ENCODE measurements at regions not wholly inside any gene's neighbourhood (a gene's known extent, or its start where the extent isn't known, plus 50 kb on each side); places are given as distances from the start of the nearest gene placed in this dataset.
A peak's percentile ranks its signal among the peaks of the same experiment; 100 is the strongest.

GRCh38 chr1:94607398-94607797 is 65.8 kb upstream of the F3 start:
- Histone ChIP-seq H3K27ac (ENCODE audit: low read length) (no peak overlapping the region), H3K27me3 (ENCODE audit: control insufficient read depth, insufficient read depth) (no peaks in the 10 kb centered on the region), H3K4me3 (ENCODE audit: low read length) (no peak overlapping the region), H3K9me3 (ENCODE audit: control insufficient read depth, low read length) (no peaks in the 10 kb centered on the region), H3K4me1 (ENCODE audit: control insufficient read depth, insufficient read depth, low read length) (no peaks in the 10 kb centered on the region)
- DNase-seq, result no peak
- WGBS, result 94% methylated on average over 4 of the region's 4 CpGs
- intact Hi-C loops (cut with DNase I), result no loop called here
- no peak for ATAC-seq

- 80% methylated on average over 4 of the region's 4 CpGs for WGBS
- no peaks in the 10 kb centered on the region for H3K9me3 ChIP-seq (ENCODE audit: control insufficient read depth, low read length)
Observed at GRCh38 chr1:94606471-94606870, 64.9 kb upstream of the F3 start.

GRCh38 chr1:94603663-94604062 is 62.1 kb upstream of the F3 start:
- Histone ChIP-seq H3K4me3 (ENCODE audit: low read length) (no peak overlapping the region), H3K4me1 (ENCODE audit: control insufficient read depth, insufficient read depth, low read length) (no peaks in the 10 kb centered on the region), H3K27ac (ENCODE audit: low read length) (no peak overlapping the region), H3K9me3 (ENCODE audit: control insufficient read depth, low read length) (no peaks in the 10 kb centered on the region), H3K27me3 (ENCODE audit: control insufficient read depth, insufficient read depth) (no peaks in the 10 kb centered on the region)
- no peak for DNase-seq
- ATAC-seq, result no peak
- intact Hi-C loops (cut with DNase I), result no loop called here

More at GRCh38 chr1:94606471-94606870, 64.9 kb upstream of the F3 start:
- ATAC-seq (no peak), DNase-seq (no peak)
- intact Hi-C loops (cut with DNase I), result no loop called here
- no peaks in the 10 kb centered on the region for H3K4me1 ChIP-seq (ENCODE audit: control insufficient read depth, insufficient read depth, low read length)
- H3K4me3 ChIP-seq (ENCODE audit: low read length), result no peak overlapping the region
- H3K27ac ChIP-seq (ENCODE audit: low read length), result no peak overlapping the region
- no peaks in the 10 kb centered on the region for H3K27me3 ChIP-seq (ENCODE audit: control insufficient read depth, insufficient read depth)

GRCh38 chr1:94602802-94603625 is 61.5 kb upstream of the F3 start:
- H3K27me3 ChIP-seq (ENCODE audit: control insufficient read depth, insufficient read depth), result no peaks in the 10 kb centered on the region
- DNase-seq (no peak), ATAC-seq (no peak)
- no peak overlapping the region for H3K27ac ChIP-seq (ENCODE audit: low read length)
- 72% methylated on average over 3 of the region's 3 CpGs for WGBS
- H3K9me3 ChIP-seq (ENCODE audit: control insufficient read depth, low read length), result no peaks in the 10 kb centered on the region
- H3K4me3 ChIP-seq (ENCODE audit: low read length), result no peak overlapping the region
- H3K4me1 ChIP-seq (ENCODE audit: control insufficient read depth, insufficient read depth, low read length), result no peaks in the 10 kb centered on the region
- intact Hi-C loops (cut with DNase I), result no loop called here

- DNase-seq (peak in 2 of 3 donors; percentile 14 to 47), ATAC-seq (peak; percentile 51 to 55)
- no peaks in the 10 kb centered on the region for H3K27me3 ChIP-seq (ENCODE audit: control insufficient read depth, insufficient read depth)
- no peaks in the 10 kb centered on the region for H3K9me3 ChIP-seq (ENCODE audit: control insufficient read depth, low read length)
- H3K4me1 ChIP-seq (ENCODE audit: control insufficient read depth, insufficient read depth, low read length), result no peaks in the 10 kb centered on the region
- intact Hi-C loops (cut with DNase I), result no loop called here
- 45% methylated on average over 9 of the region's 9 CpGs for WGBS
- H3K4me3 ChIP-seq (ENCODE audit: low read length), result no peak overlapping the region
- no peak overlapping the region for H3K27ac ChIP-seq (ENCODE audit: low read length)
Observed at GRCh38 chr1:94602316-94602715, 60.8 kb upstream of the F3 start.

GRCh38 chr1:94600556-94600955 is 59.0 kb upstream of the F3 start:
- H3K27ac ChIP-seq (ENCODE audit: low read length), result no peak overlapping the region
- H3K4me1 ChIP-seq (ENCODE audit: control insufficient read depth, insufficient read depth, low read length), result no peaks in the 10 kb centered on the region
- H3K27me3 ChIP-seq (ENCODE audit: control insufficient read depth, insufficient read depth), result no peaks in the 10 kb centered on the region
- ATAC-seq (no peak), DNase-seq (no peak)
- intact Hi-C loops (cut with DNase I), result no loop called here
- 72% methylated on average over 2 of the region's 2 CpGs for WGBS
- H3K4me3 ChIP-seq (ENCODE audit: low read length), result no peak overlapping the region
- H3K9me3 ChIP-seq (ENCODE audit: control insufficient read depth, low read length), result no peaks in the 10 kb centered on the region

- WGBS, result 76% methylated on average over 11 of the region's 11 CpGs
- H3K9me3 ChIP-seq (ENCODE audit: control insufficient read depth, low read length), result no peaks in the 10 kb centered on the region
- H3K4me1 ChIP-seq (ENCODE audit: control insufficient read depth, insufficient read depth, low read length), result no peaks in the 10 kb centered on the region
- DNase-seq (peak in 1 of 3 donors; percentile 66), ATAC-seq (peak; percentile 68 to 84)
- no peak overlapping the region for H3K27ac ChIP-seq (ENCODE audit: low read length)
- no peak overlapping the region for H3K4me3 ChIP-seq (ENCODE audit: low read length)
- no peaks in the 10 kb centered on the region for H3K27me3 ChIP-seq (ENCODE audit: control insufficient read depth, insufficient read depth)
- intact Hi-C loops (cut with DNase I), result loop anchor here in 2 of 4 donors (5.0 to 10.0 kb wide), 3 partner anchors 64 to 203 kb away; no protein-coding TSS in a partner anchor
Observed at GRCh38 chr1:94599095-94599813, 57.7 kb upstream of the F3 start.

- Histone ChIP-seq H3K4me1 (ENCODE audit: control insufficient read depth, insufficient read depth, low read length) (no peaks in the 10 kb centered on the region), H3K27ac (ENCODE audit: low read length) (no peak overlapping the region), H3K9me3 (ENCODE audit: control insufficient read depth, low read length) (no peaks in the 10 kb centered on the region), H3K4me3 (ENCODE audit: low read length) (no peak overlapping the region), H3K27me3 (ENCODE audit: control insufficient read depth, insufficient read depth) (no peaks in the 10 kb centered on the region)
- WGBS, result 85% methylated on average over 3 of the region's 3 CpGs
- ATAC-seq (no peak), DNase-seq (no peak)
- intact Hi-C loops (cut with DNase I), result loop anchor here in 2 of 4 donors (5.0 to 10.0 kb wide), 3 partner anchors 63 to 205 kb away; no protein-coding TSS in a partner anchor
Observed at GRCh38 chr1:94597701-94598100, 56.1 kb upstream of the F3 start.

GRCh38 chr1:94596260-94596659 is 54.7 kb upstream of the F3 start:
- no peak for ATAC-seq
- intact Hi-C loops (cut with DNase I), result loop anchor here in 2 of 4 donors (5.0 to 10.0 kb wide), 3 partner anchors 61 to 206 kb away; no protein-coding TSS in a partner anchor
- 93% methylated on average over 3 of the region's 3 CpGs for WGBS
- DNase-seq, result no peak
- Histone ChIP-seq H3K27me3 (ENCODE audit: control insufficient read depth, insufficient read depth) (no peaks in the 10 kb centered on the region), H3K4me3 (ENCODE audit: low read length) (no peak overlapping the region), H3K9me3 (ENCODE audit: control insufficient read depth, low read length) (no peaks in the 10 kb centered on the region), H3K4me1 (ENCODE audit: control insufficient read depth, insufficient read depth, low read length) (no peaks in the 10 kb centered on the region), H3K27ac (ENCODE audit: low read length) (no peak overlapping the region)

GRCh38 chr1:94595658-94596057 is 54.1 kb upstream of the F3 start:
- no peaks in the 10 kb centered on the region for H3K4me1 ChIP-seq (ENCODE audit: control insufficient read depth, insufficient read depth, low read length)
- ATAC-seq, result no peak

GRCh38 chr1:94593611-94594010 is 52.1 kb upstream of the F3 start:
- no peak overlapping the region for H3K27ac ChIP-seq (ENCODE audit: low read length)
- ATAC-seq (no peak), DNase-seq (no peak)
- intact Hi-C loops (cut with DNase I), result loop anchor here in 1 of 4 donors (10.0 kb wide), 1 partner anchor 59 kb away; no protein-coding TSS in a partner anchor
- peaks cover 3% of the 10 kb centered on the region for H3K4me1 ChIP-seq (ENCODE audit: control insufficient read depth, insufficient read depth, low read length)
- H3K27me3 ChIP-seq (ENCODE audit: control insufficient read depth, insufficient read depth), result no peaks in the 10 kb centered on the region
- 90% methylated on average over 8 of the region's 8 CpGs for WGBS
- H3K9me3 ChIP-seq (ENCODE audit: control insufficient read depth, low read length), result no peaks in the 10 kb centered on the region
- H3K4me3 ChIP-seq (ENCODE audit: low read length), result no peak overlapping the region

More at GRCh38 chr1:94595658-94596057, 54.1 kb upstream of the F3 start:
- no peaks in the 10 kb centered on the region for H3K9me3 ChIP-seq (ENCODE audit: control insufficient read depth, low read length)
- no peak overlapping the region for H3K4me3 ChIP-seq (ENCODE audit: low read length)
- WGBS, result 63% methylated on average over 5 of the region's 5 CpGs
- H3K27ac ChIP-seq (ENCODE audit: low read length), result no peak overlapping the region
- intact Hi-C loops (cut with DNase I), result loop anchor here in 2 of 4 donors (5.0 to 10.0 kb wide), 3 partner anchors 61 to 207 kb away; no protein-coding TSS in a partner anchor
- H3K27me3 ChIP-seq (ENCODE audit: control insufficient read depth, insufficient read depth), result no peaks in the 10 kb centered on the region
- DNase-seq, result no peak
